ENCODE measurements at regions not wholly inside any gene's neighbourhood (a gene's known extent, or its start where the extent isn't known, plus 50 kb on each side); places are given as distances from the start of the nearest gene placed in this dataset.

DNA sequence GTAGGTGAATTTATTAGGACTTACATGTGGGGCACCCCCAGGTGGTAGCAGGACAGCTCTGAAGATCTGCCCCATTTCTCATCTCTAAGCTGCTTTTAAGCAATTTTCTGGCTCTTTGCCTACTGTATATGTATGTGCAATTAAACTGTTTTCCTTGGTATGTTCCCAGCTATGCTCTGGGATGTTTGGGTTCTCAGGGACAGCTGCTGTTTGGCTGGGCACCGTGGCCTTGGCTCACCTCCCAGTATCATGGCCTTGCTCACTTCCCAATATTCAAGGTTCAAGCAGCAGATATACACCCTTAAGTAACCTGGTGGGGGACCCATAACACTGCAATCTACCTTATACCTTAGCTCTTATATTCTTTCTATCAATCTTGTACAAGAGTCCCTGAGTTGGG is 53.7 kb upstream of the KITLG start:
- TF ChIP-seq POLR2A (IDR thresholded peaks at IDR 0.05; ENCODE audit: low read depth, low read length) (no peak), POLR2AphosphoS5 (IDR thresholded peaks at IDR 0.05; ENCODE audit: low read depth, low read length) (no peak)

Measured in GM12892 (cell line).